ENCODE measurements at regions not wholly inside any gene's neighbourhood (a gene's known extent, or its start where the extent isn't known, plus 50 kb on each side); places are given as distances from the start of the nearest gene placed in this dataset.

- TF ChIP-seq CTCF (IDR thresholded peaks at IDR 0.05), result no peak
- no peak for TF ChIP-seq POLR2A (IDR thresholded peaks at IDR 0.05)
- WGBS, 4 donors, result 92 to 95% (median 93%) methylated on average over 6 to 13 of the region's 13 CpGs
- H3K4me3 ChIP-seq, result no peak overlapping the region
- no peak overlapping the region for H3K27ac ChIP-seq
- no peaks in the 10 kb centered on the region for H3K27me3 ChIP-seq
- H3K9me3 ChIP-seq (replicated peaks in 1 of 3), result no peaks in the 10 kb centered on the region
- intact Hi-C loops (cut with DNase I), result no loop called here
- DNase-seq, result peak in 4 of 7 donors; percentile 0 to 18 (median 8)
- peaks cover 19 to 45% of the 10 kb centered on the region in 2 donors for H3K4me1 ChIP-seq (replicated peaks in 1 of 2)
- no peaks in the 10 kb centered on the region for H3K36me3 ChIP-seq (replicated peaks in 1 of 2)
Observed at GRCh38 chr16:85386467-85387170, 226.5 kb upstream of the GSE1 start.

GRCh38 chr16:85387171-85387507 lies 226.0 kb upstream of the GSE1 start:
- Histone ChIP-seq H3K27ac (no peak overlapping the region), H3K27me3 (no peaks in the 10 kb centered on the region), H3K4me1 (replicated peaks in 1 of 2) (peaks cover 14 to 42% of the 10 kb centered on the region in 2 donors), H3K36me3 (replicated peaks in 1 of 2) (no peaks in the 10 kb centered on the region), H3K9me3 (replicated peaks in 1 of 3) (no peaks in the 10 kb centered on the region), H3K4me3 (no peak overlapping the region)
- TF ChIP-seq POLR2A (IDR thresholded peaks at IDR 0.05) (no peak), CTCF (IDR thresholded peaks at IDR 0.05) (no peak)
- peak in 5 of 7 donors; percentile 0 to 19 (median 7) for DNase-seq
- intact Hi-C loops (cut with DNase I), result no loop called here
- 91 to 99% (median 93%) methylated on average over 9 to 11 of the region's 11 CpGs for WGBS, 4 donors

- Histone ChIP-seq H3K4me1 (replicated peaks in 1 of 2) (peaks cover 13 to 38% of the 10 kb centered on the region in 2 donors), H3K27me3 (no peaks in the 10 kb centered on the region), H3K4me3 (no peak overlapping the region), H3K9me3 (replicated peaks in 1 of 3) (no peaks in the 10 kb centered on the region), H3K27ac (no peak overlapping the region), H3K36me3 (replicated peaks in 1 of 2) (no peaks in the 10 kb centered on the region)
- 93 to 100% (median 95%) methylated on average over 2 of the region's 2 CpGs for WGBS, 4 donors
- no peak for DNase-seq
- intact Hi-C loops (cut with DNase I), result no loop called here
- no peak for TF ChIP-seq POLR2A (IDR thresholded peaks at IDR 0.05)
- no peak for TF ChIP-seq CTCF (IDR thresholded peaks at IDR 0.05)
Observed at GRCh38 chr16:85387731-85388295, 225.3 kb upstream of the GSE1 start.

- DNase-seq, result peak; percentile 18 to 61 (median 22)
- Histone ChIP-seq H3K36me3 (replicated peaks in 1 of 2) (no peaks in the 10 kb centered on the region), H3K9me3 (replicated peaks in 1 of 3) (no peaks in the 10 kb centered on the region), H3K27ac (peak overlapping the region; percentile 67 to 91 (median 74)), H3K4me3 (no peak overlapping the region), H3K27me3 (no peaks in the 10 kb centered on the region), H3K4me1 (replicated peaks in 1 of 2) (peaks cover 14 to 47% of the 10 kb centered on the region in 2 donors)
- TF ChIP-seq POLR2A (IDR thresholded peaks at IDR 0.05) (no peak), CTCF (IDR thresholded peaks at IDR 0.05) (no peak)
- WGBS, 4 donors, result 74 to 79% (median 77%) methylated on average over 19 of the region's 19 CpGs
- intact Hi-C loops (cut with DNase I), result loop anchor here in 1 of 2 donors (10.0 kb wide), 1 partner anchor 325 kb away; no protein-coding TSS in a partner anchor
Observed at GRCh38 chr16:85389679-85390470, 223.2 kb upstream of the GSE1 start.
